HG03354 (cell line): ENCODE measurements at regions not wholly inside any gene's neighbourhood (a gene's known extent, or its start where the extent isn't known, plus 50 kb on each side); places are given as distances from the start of the nearest gene placed in this dataset.

Experiments
- ATAC-seq: cut with Tn5 transposase; IDR thresholded peaks from one replicate; pipeline ENCODE4 v1.9.1; 2021; ENCODE audit warnings: mild to moderate bottlenecking; ENCODE audit not compliant: unreplicated experiment, poor library complexity, severe bottlenecking

DNA sequence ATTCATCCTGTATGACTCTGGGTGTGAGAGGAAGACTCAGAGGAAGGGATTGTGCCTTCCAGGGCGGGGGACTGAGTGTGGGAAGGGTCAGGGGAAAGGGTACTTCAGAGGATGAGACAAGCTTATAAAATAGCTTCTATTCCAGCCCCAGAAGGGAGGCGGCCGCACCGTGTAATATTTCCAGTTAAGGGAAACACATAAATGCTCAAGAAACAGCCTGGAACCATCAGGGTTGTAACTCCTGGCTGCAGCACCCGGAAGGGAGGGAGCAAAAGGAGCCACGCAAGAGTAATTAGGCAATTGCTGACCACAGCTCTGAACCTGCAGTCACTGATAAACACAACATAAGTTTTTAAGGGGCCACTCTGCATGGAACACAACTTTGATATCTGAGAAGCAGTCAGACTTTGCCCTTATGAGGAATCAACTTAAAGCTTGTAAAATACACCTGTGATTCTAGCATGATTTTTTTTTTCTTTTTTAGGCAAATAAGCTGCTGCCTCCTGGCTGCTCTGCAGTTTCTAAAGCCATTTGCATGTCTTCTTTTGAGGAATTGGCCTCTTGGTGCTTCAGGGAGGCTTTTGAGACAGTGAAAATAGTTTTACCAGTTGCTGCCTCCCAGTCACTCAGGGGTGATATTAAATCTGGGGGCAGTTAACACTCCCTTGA, 382.7 kb downstream of the ENC1 start:
- no peak for ATAC-seq

DNA sequence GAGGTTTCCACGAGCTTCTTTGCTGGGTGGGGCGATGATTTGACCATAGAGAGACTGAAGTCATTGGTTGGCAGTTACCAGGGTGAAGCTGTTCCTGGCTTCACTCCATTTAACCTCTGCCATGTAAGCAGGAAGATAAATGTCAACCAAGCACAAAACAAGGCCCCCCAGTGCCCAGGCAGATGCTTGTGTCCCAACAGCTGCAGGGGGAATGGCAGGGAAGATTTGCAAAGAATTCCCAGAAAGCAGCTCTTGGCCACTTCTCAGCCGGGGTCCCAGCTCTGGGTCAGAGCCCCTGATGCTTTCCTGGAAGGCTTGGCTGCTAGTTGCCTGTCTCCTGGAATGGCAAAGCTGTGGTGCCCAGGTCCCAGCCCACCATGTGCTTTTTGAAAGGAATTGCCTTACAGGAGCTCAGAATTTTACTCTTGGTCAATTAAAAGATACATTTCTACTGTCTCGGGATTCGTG, 383.4 kb downstream of the ENC1 start:
- ATAC-seq = no peak

DNA sequence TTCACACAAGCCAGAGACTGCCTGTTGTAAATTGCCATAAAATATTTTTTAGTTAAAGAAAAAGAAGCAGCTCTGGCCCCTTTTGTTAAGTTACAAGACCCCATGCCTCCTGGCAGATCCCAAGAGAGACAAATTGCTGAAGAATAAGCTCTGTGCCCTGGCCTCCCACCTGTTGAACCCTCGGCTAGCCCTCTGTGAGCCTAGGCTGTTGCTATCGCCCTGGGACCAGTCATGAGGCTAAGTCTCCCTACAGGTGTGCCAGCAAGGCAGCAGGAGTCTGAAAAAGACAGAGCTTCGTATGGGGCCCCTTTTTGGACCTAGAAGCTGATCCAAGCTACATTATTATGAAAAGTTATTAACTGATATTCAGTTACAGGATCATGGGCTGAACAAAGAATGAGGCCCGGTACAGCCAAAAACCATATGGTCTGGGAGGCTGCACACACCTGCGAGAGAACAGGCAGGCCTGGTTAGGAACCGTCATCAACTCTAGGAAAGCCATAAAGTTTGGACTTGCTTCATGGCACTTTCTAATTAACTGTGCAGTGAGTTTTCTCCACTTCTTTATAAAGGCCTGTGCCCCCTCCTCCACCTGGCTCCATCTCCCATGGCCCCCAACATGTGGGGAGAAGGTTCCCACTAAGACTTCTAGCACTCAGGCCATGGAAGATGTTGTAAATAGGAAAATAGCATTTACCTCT, 384.7 kb downstream of the ENC1 start:
- no peak for ATAC-seq

DNA sequence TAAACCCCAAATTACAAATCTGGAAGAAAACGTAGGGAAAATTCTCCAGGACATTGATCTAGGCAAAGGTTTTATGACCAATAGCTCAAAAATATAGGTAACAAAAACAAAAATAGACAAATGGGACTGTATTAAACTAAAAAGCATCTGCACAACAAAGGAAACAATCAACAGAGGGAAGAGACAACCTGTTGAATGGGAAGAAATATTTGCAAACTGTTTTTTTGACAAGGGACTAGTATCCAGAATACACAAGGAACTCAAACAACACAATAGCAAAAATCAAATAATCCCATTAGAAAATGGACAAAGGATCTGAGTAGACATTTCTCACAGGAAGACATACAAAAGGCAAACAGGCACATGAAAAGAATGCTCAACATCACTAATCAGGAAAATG, 386.3 kb downstream of the ENC1 start:
- no peak for ATAC-seq

DNA sequence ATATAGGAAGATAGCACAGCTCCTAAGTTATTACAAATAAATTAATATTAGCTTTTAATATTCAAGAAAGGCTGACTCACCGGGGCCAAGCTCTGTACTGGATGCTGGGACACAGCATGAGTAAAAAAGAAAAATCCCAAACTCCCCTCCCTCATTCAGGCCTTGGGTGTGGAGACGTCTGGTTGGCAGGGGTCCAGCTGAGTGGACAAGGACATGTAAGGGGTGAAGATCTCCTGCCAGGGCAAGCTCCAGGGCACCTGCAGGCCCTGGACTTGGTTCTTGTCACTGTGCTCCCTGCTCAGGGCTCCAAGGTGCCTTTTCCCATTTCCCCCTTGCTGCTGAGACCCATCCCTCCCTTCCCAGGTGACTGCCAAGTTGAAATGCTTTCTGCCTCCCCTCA, 388.5 kb downstream of the ENC1 start:
- ATAC-seq = no peak

DNA sequence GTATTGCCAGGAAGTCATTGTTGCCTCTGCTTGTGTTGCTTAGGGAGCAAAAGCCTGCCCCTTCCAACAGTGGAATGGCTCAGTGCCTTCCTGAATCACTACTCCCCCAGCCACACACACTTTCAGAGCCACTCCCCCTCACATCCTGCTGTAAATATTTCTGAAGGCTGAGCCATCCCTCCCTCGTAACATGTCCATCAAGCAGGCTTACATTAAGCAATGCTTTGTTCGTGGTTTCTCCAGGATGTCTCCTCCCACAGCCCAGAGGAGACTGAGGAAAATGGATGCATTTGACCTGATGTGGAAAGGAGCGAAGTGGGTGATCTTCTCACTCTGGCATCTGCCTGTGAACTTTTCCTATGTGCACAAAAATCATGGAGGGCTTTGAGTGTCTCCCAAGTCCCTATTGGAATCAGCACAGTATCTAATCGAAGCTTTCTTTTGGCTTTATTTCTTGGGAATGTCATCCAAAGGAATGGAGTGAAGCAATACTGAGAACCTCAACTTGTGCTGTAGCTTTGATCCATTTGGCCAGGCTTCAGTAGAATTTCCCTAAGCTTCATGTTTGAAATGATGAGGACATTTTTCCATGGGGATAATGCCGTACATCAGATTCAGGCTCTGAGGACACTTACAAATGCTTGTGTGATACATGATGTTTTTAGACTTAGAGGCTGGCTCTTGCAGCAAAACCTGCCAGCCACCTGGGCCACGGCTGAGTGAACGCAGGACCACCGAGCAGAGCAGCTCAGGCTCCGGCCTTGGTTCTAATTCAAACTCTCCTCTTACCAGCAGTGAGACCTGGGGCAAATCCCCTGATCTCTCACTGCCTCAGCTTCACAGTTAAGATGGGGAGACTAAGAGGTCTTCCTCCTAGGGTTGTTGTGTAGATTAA, 389.1 kb downstream of the ENC1 start:
- ATAC-seq = no peak

DNA sequence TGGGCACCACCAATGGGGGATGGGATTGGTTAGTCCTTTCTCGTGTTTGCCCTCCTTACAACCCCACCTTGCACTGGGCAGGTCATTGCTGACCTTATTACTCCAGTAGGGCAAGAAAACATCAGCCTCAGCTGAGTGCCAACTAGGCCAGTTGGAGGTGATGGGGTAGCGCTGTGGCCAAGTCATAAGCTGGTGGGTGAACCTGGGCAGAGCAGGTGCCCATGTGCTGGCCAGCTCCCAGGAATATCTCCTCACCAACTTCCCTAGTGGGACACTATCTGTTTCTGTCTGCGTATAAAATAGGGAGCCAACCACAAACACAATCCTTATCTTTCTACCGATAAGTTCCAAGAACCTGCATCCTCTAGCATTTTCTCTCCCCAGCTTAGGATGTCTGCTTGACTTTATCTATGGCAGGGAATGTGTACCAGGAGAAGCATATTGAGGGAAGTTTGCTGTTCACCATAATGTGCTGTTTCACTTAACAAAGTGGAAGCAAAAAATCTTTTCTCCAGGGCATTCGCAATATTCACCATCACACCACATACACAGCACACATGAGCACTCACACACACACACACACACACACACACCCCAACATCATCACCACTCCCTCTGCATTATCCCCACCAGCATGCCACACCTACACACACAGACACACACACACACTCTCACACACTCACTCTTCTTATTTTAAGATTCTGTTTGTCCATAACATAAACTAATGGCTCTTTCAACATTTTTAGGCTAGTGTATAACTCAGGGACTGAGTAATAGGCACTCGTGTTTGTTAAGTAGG, 390.0 kb downstream of the ENC1 start:
- ATAC-seq = no peak

DNA sequence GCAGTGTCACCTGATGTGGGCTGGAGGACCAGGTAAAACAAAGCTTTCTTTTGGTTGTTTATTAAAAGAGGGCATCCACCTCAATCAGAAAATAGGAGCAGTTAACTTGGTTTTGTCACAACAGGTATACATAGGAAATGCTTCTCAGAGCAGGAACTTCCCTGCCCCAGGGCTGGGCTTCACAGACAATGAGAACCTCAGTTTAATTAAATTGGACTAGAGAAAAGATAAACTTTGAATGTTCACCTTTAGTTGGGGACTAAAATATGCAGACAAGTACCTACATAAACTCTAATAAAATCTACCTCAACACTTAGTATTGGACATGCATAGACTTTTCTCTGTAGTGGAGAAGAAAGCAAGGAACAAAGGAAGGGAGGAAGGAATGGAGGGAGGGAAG, 392.0 kb downstream of the ENC1 start:
- no peak for ATAC-seq

DNA sequence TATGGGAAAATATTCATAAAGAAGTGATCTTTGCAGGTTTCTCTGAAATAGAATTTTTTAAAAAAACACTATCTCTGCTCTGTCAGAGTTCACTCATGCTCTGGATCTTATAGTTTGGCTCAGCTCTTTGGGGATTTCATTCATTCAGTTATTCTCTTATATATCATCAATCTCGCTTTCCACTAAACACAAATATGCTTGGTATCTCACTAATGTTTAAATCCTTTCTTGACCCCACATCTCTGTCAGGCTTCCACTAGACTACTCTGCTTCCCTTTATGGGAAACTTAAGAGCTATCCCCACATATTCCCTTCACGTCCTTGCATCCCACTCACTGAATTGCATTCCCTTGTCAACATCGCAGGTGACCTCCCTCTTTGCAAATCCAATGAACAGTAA, 396.1 kb downstream of the ENC1 start:
- ATAC-seq = no peak

DNA sequence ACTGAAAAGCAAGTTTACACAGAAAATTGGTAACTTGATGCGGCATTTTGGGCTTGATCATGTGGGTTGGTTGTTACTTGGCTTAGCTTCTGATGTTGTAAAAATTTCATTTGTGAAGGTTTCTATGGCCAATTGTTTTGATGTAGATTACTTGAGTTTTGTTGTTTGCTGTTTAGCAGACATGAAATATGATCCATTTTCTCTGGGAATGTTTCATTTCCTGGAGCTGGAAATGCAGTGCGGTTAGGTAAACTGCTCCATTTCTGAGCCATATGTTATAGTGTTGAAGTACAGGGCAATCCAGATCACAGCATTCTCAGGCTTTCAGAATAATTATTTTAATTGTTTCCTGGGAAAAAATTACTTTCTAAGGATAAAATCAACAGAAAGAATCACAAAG, 396.9 kb downstream of the ENC1 start:
- no peak for ATAC-seq

DNA sequence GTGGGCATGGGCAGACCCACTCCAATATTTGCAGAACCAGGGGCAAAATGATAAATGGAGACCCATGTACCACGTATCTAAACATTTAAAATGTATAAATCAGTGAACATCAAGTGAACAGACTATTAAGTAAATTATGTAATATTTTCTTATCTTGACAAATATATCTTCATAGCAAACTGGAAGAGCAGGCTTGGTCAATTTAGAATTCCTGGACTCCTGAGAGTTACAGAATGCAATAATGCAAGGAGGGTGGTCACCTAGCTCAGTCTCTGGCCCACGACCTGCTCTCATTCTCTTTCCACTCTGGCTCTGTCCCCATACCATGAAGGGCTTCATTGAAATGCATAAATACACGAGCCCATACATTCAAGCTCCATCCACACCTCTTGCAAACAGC, 398.0 kb downstream of the ENC1 start:
- no peak for ATAC-seq

DNA sequence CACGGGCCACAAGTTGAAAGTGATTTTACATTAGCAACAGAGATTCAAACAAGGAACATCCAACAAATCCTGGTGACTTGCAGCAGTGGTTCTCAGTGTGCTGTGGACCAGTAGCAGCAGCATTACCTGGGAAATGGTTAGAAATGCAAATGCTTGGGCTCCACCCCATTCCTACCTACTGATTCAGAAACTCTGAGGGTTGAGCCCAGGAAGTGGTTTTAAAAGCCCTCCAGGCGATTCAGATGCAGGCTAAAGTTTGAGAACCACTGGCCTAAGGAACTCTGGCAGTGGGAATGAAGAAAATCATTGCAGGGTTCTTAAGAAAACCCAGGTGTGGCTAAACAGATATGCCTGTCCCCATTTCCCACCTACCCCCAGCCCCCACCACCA, 398.8 kb downstream of the ENC1 start:
- ATAC-seq = no peak

DNA sequence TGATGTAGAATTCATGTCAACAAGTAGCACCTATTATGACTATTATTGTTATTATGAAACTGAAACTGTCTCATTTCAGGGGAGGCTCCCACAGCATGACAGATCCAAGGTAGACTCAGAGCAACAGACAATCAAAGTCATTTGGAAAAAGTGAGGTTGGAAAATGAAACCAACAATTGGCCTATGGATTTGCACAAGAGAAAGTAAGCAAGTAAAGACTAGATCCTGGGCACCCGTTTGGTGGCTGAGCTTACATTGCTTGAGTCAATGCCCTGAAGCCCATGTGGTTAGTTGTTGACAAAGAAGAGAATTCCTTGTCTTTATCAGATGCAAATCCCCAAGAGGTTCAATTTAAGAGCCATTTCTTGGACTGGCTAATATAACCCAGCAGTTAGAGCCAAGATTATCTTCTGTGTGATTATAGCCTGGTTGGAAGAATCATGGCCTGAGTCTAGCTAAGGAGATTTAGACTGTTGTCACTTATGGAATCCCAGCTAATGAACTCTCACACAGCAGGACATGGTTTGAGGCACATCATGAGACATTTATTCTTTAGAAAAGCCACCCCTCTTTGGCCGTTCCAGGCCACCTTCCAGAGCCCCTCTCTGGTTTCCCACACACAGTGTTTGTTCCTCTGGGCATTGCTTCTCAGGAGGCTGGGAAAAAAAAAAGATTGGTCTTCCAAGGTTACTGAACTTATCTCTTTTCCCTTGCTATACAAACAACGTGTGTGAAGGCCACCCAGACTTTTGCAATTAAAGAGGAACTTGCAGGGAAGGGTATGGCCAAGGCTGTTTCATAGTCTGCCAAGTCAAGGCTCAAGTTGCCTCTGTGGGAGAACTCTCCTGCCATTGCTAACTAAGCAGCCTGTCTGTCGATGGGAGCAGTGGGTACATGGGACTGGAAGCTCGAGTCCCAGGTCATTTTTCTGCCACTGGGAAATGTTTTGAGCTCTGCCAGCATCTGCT, 399.5 kb downstream of the ENC1 start:
- no peak for ATAC-seq

DNA sequence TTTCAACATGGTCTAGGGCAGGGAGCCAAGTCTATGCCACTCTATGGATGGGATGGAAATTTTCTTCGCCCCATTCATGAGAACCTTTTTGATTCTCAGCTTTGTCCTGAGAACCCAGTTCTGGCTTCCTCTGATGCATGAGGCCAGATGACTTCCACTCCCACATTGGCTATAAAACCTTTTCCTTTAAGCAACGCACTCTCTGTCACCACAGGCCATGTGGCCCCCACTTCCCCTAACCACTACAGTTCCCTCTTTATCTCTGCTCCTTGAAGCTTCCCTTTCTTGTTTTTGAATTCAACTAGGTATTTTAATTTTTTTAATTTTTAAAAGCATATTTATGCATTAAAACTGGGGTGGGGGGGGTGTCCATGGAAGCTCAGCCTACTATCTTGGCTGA, 401.3 kb downstream of the ENC1 start:
- ATAC-seq = no peak

DNA sequence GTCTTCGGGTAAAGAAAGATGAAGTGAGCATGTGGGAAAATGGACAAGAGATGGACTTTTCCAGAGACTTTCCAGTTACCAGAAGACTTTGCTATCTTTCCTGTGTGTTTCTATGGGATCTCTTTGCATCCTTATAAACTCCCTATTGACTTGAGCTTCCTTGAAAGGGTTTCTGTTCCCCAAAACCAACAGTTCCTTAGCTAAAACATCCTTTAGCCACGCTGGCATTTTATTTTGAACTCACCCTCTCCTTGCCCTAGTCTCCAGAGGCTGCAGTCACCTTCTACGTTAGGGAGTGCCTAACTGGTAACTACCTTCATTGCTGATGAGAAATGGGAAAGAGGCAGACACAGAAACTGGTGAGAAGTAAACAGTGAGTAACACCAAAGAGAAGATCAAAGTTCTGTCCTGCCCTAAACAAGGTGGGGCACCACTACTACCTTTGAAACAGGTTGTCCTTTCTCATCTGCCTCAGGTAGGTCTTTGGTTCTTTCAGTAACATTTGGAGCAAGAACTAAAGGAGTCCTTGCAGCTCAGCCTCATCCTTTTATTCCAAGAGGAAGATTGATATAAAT, 402.9 kb downstream of the ENC1 start:
- ATAC-seq = no peak

DNA sequence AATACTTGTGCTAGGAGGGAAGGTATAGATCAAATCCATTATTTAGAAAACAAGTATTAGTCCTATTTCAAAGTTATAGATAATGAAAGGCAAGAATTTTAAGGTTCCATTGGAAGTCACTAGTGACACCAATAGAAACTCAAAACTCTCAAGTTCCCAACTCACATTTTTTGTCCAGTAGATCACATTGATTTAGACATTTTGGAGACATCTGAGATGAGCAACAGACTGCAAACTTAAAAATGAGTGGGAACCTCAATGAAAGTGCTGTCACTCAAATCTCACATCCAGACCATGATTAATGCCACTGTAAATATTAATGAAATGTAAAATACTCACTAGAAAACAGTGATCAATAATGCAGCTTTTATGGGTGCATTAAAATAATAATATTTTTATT, 405.0 kb downstream of the ENC1 start:
- no peak for ATAC-seq

DNA sequence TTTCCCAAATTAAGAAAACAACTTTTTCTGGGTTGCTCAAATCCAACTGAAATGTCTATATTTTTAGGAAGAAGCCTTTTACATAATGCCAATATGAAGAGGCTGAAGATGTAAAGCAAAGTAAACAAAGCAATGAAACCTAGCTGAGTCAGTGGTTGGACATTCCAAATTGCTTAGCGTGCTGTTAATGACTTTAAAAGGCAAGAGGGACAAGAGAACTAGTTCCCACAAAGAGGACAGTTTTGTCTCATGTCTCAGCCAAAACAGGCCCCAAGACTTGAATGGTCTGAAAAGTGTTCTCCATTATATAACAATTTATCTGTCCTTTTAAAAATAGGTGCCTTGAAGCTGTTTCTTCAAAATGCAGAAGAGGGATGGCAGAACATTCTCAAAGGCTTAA, 407.0 kb downstream of the ENC1 start:
- no peak for ATAC-seq

DNA sequence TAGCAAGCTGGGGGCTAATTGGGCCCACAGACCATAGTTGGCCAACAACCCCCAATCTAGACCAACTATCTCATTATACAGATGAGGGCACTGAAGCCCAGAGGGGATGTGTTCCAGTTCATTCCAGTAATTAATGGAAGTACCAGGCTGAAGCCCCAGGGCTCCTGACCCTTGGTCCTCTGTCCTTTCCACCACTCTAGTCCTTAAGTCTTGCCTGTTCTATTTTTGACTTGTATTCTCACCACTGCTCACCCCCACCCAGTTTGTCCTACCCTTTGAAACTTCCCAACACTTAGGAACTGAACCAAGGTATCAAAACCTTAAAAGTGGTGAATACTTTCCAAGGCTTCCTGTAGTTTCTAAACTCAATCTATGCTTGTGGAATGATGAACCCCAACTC, 407.4 kb downstream of the ENC1 start:
- ATAC-seq = no peak

DNA sequence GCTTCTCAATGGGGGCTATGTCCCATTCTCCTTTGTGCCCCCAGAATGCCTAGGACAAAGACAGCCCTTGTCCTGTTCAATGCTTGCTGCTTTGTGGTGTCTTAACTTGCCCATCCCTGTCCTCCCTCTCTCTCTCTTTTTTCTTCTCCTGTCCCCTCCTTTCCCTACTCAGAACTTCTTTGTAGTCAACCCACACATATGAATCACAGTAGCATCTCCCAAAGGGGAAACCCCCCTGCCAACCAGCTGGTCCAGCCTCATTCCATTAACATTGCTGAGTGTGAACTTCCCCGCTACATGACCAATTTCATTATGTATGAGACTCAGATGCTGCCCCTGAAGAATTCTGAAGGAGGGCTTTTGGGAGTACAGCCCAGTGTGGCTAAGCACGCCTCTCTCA, 408.3 kb downstream of the ENC1 start:
- ATAC-seq = no peak
